Motor neuron (in vitro differentiated cells): ENCODE measurements at regions not wholly inside any gene's neighbourhood (a gene's known extent, or its start where the extent isn't known, plus 50 kb on each side); places are given as distances from the start of the nearest gene placed in this dataset.
A peak's percentile ranks its signal among the peaks of the same experiment; 100 is the strongest.
"Not testable (repeated sequence)": the region's sequence is repeated elsewhere in the genome, so short reads cannot be mapped to it uniquely, and the experiment has no call there.

ENCODE experiments used
- ATAC-seq, 8 experiments: fragments of 200-7000 bp; cut with Tn5 transposase; replicated peaks in 6 of 8; 2 replicates each; pipeline ENCODE4 v1.8.0; 2021; ENCODE audit warnings: mild to moderate bottlenecking in 8 of 8, moderate library complexity in 8 of 8
- H3K27ac ChIP-seq, 2 donors: fragments of 250-450 bp; sonication (Bioruptor Pico); 2 replicates each; pipeline ENCODE4 v1.9.0; 2021; ENCODE audit warnings: antibody characterized with exemption in 2 of 2, mild to moderate bottlenecking in 2 of 2, moderate library complexity in 1 of 2
- H3K4me1 ChIP-seq, 2 donors: fragments of 250-450 bp; sonication (Bioruptor Pico); replicated peaks in 1 of 2; 2 replicates each; pipeline ENCODE4 v1.6.1; 2021; ENCODE audit warnings: antibody characterized with exemption in 2 of 2, mild to moderate bottlenecking in 2 of 2, moderate library complexity in 1 of 2
- H3K4me3 ChIP-seq, 5 donors: fragments of 250-450 bp; sonication (Bioruptor Pico); 2 replicates each; pipeline ENCODE4 v1.9.0; 2021; ENCODE audit warnings: antibody characterized with exemption in 5 of 5, mild to moderate bottlenecking in 5 of 5, moderate library complexity in 4 of 5
- WGBS, 10 experiments: fragments of 450-650 bp; shearing (Covaris generic); methylation state at CpG; one replicate each; pipeline ENCODE4 v1.0.0; 2022; 5-methylcytosine and 5-hydroxymethylcytosine counted together
- in situ Hi-C, 9 experiments: fragments of 400-800 bp; cut with MboI; loops; one replicate each; pipeline ENCODE4 v1.15.0; 2021; ENCODE audit warnings: low sequenced_read_pairs in 9 of 9, low pct_unique_long_range_greater_than_20kb in 2 of 9; ENCODE audit not compliant: unreplicated experiment in 9 of 9

DNA sequence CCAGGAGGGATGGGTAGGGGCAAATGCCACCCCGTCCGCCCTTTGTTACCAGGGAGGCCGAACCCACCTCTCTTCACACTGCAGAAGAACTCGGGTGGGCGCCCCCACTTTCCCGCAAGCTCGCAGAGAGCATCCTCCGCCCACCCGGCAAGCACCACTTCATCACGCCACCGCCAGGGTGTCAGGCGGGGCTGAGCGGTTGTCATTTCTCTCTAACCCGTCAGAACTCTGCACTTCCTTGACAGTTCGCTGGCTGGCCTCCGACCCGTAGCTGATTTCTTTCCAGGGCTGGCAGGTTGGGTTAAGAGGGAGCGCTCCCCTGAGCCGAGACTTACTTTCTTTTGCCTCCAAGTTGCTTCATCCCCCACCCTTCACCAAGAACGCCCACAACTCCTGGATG lies 130.7 kb downstream of the CRLF3 start:
- H3K4me1 ChIP-seq, H3K4me3 ChIP-seq, H3K27ac ChIP-seq, in situ Hi-C loops: not testable (repeated sequence)
- no CpG with 5 or more reads among the region's 20 CpGs for WGBS, 10 experiments
- peak; percentile 33 to 62 (median 47) for ATAC-seq

DNA sequence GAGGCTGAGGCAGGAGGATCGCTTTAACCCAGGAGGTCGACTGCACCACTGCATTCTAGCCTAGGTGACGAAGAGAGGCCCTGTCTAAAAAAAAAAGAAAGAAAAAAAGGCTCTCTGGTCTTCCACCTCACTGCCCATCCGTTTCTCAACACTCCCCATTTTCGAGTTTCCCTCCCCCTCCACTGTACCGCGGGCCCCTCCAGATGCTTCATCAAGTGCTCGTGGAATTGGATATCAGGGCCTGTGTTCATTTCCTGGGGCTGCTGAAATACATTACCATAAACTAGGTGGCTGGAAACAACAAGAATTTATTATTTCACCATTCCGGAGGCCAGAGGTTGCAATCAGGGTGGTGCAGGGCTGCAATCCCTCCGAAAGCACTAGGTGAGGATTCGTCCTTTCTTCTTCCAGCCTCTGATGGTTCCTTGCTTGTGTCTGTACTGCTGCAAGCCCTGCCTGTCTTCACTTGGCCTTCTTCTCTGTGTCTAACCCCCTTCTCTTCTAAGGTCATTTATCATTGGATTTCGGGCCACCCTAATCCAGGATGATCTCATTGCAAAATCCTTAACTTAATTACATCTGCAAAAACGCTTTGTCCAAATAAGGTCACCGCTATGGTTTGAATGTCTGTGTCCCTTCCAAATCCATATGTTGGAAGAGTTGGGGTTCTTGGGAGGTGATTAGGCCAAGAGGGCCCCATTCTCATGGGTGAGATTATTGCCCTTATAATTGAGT lies 135.1 kb downstream of the CRLF3 start:
- 33 to 100% (median 93%) methylated on average over 1 to 7 of the region's 14 CpGs; no CpG with 5 or more reads in 2 of the 10 experiments for WGBS, 10 experiments
- H3K4me3 ChIP-seq, H3K27ac ChIP-seq, in situ Hi-C loops, H3K4me1 ChIP-seq: not testable (repeated sequence)
- peak in 1 of 8 experiments; percentile 9 for ATAC-seq

DNA sequence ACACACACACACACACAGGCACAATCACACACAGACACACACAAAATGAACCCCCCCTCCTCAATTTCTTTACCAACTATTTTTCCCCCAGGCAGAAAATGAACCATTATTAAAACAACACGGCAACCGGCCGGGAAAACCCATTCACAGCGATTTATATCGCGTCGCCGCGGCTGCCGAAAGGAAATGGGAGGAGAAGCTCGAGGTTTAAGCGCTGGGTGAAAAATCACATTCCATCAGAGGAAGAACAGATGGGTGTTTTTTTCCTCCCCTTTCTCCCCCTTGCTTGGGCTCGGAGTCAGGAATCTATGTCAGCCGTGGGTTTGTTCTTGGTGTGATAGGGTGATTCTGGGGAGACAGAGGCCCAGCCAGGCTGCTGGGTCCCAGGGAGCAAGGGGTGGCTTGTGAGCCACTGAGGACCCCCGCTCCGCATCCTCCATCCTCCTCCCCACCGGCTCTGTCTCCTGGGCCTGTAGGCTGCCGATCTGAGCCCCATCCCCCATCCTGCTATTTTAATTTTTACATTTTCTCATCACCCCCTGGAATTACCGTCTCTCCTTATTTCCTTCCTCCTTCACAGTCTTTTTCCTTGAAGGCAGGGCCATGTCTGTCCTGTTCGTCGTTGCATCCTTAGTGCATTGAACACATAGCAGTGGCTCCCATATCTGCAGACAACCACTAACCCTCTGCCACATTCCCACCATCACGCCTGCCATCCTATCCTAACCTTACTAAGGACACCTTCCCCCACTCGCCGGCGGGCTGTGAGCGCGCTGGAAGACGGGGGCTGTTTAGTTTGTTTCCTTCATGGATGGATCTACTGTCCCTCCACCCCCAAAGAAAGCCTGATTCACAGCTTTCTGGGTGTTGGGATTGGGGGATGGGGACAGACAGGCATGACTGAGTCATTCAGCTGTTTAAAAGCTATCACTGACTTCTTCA lies 137.7 kb downstream of the CRLF3 start:
- H3K27ac ChIP-seq, H3K4me1 ChIP-seq, in situ Hi-C loops, H3K4me3 ChIP-seq: not testable (repeated sequence)
- peak in 5 of 8 experiments; percentile 36 to 67 (median 40) for ATAC-seq
- WGBS, 10 experiments, result 0 to 30% (median 17%) methylated on average over 1 to 8 of the region's 28 CpGs; no CpG with 5 or more reads in 6 of the 10 experiments

DNA sequence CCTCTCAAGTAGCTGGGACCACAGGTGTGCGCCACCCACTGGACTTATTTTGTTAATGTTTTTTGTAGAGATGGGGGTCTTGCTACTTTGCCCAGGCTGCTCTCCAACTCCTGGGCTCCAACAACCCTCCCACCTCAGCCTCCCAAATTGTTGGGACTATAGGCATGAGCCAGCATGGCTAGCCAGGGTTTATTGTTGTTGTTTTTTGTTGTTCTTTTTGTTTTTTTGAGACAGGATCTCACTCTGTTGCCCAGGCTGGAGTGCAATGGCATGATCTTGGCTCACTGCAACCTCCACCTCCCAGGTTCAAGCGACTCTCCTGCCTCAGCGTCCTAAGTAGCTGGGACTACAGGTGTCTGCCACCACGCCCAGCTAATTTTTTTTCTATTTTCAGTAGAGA lies 142.2 kb downstream of the CRLF3 start:
- ATAC-seq, H3K4me3 ChIP-seq, H3K27ac ChIP-seq, H3K4me1 ChIP-seq, in situ Hi-C loops: not testable (repeated sequence)
- 50 to 100% (median 100%) methylated on average over 1 to 3 of the region's 4 CpGs; no CpG with 5 or more reads in 2 of the 10 experiments for WGBS, 10 experiments

DNA sequence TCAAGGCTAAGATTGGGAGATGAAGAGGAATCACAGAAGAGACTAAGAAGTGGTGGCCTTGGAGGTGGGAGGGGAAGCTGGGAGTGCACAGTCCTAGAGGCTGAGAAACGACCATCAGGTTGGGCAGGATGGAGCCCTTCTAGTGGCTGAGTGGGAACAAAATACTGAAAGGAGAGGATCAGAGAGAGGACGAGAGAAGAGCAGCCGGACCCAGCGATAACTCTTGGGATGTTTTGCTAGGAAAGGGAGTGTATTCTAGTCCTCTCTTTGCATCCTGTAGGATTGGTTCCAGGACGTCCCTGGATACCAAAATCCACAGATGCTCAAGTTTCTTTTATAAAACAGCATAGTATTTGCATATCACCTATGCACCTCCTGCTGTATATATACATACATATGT lies 143.8 kb downstream of the CRLF3 start:
- H3K4me1 ChIP-seq, H3K27ac ChIP-seq, in situ Hi-C loops, H3K4me3 ChIP-seq: not testable (repeated sequence)
- ATAC-seq, result peak in 1 of 8 experiments; percentile 28
- 100% methylated on average over 2 of the region's 5 CpGs; no CpG with 5 or more reads in 9 of the 10 experiments for WGBS, 10 experiments

DNA sequence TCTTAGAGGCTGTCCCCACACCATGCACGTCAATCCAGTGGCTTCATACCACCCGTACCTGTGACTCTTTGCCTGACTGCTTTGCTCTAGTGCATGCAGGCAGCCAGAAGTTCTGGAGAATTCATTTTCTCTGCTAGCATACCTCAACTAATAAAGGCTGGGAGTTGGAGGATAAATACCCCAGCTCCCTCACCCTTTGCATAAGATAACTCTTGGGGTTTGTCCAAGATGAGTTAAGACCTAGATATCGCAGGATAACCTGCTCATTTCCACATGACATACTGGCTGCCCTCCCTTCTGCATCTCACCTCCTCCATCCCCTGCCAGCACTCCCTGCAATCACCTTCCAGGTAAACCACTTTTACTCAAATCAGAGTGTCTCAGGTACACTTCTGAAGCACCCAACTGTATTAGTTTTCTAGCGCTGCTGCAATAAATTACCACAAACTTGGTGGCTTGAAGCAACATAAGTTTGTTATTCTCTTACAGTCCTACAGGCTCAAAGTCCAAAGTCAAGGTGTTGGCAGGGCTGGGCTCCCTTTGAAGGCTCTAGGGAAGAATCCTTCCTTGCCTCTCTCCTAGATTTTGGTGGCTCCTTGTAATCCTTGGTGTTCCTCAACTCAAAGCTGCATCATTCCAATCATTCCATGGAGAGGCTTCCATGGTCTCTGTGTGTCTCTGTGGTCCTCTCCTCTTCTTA lies 146.8 kb downstream of the CRLF3 start:
- Histone ChIP-seq H3K4me1 (no peaks in the 10 kb centered on the region), H3K4me3 (no peak overlapping the region), H3K27ac (no peak overlapping the region)
- ATAC-seq, result no peak
- in situ Hi-C loops, result no loop called here
- 33 to 100% (median 89%) methylated on average over 1 to 3 of the region's 4 CpGs; no CpG with 5 or more reads in 3 of the 10 experiments for WGBS, 10 experiments

DNA sequence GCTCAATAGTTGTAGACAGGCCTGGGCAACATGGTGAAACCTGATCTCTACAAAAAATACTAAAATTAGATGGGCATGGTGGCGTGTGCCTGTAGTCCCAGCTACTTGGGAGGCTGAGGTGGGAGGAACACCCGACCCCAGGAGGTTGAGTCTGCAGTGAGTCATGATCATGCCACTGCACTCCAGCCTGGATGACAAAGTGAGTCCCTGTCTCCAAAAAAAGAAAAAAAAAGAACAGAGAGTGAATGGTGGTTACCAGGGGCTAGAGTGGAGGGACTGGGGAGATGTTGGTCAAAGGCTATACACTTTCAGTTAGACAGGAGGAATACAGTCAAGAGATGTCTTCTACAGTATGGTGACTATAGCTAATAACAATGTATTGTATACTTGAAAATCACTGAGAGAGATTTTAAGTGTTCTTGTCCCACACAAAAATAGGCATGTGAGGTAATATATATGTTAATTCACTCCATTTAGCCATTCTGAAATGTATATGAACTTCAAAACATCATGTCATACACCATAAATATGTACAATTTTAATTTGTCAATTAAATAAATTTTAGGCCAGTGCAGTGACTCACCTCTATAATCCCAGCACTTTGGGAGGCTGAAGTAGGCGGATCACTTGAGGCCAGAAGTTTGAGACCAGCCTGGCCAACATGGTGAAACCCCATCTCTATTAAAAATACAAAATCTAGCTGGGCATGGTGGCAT lies 148.6 kb downstream of the CRLF3 start:
- H3K27ac ChIP-seq, H3K4me1 ChIP-seq, in situ Hi-C loops, H3K4me3 ChIP-seq: not testable (repeated sequence)
- 0 to 100% (median 90%) methylated on average over 1 of the region's 3 CpGs; no CpG with 5 or more reads in 6 of the 10 experiments for WGBS, 10 experiments
- ATAC-seq, result peak in 3 of 8 experiments; percentile 90 to 96 (median 94)

DNA sequence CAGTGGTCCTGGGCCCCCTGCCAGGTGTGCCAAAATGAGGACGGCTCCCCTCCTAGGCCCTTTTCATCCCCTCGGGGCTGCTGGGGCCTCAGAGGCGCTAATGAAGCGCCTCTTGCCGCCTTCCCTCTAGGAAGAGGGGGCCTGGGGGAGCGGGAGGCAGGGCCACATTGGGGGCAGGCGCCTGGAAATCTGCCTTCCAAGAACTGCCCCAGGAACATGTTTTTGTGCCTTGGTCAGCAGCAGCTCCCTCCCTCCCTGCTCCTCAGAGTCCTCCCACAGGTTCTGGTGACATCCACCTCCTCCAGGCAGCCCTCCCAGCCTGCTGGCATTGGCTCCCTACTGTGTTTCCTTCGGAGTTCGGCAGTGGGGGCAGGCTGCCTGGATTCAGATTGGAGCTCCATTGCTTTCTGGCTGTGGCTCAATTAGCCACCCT lies 155.3 kb downstream of the CRLF3 start:
- H3K4me3 ChIP-seq, ATAC-seq, H3K4me1 ChIP-seq, in situ Hi-C loops, H3K27ac ChIP-seq: not testable (repeated sequence)
- WGBS, 10 experiments, result no CpG with 5 or more reads among the region's 9 CpGs

DNA sequence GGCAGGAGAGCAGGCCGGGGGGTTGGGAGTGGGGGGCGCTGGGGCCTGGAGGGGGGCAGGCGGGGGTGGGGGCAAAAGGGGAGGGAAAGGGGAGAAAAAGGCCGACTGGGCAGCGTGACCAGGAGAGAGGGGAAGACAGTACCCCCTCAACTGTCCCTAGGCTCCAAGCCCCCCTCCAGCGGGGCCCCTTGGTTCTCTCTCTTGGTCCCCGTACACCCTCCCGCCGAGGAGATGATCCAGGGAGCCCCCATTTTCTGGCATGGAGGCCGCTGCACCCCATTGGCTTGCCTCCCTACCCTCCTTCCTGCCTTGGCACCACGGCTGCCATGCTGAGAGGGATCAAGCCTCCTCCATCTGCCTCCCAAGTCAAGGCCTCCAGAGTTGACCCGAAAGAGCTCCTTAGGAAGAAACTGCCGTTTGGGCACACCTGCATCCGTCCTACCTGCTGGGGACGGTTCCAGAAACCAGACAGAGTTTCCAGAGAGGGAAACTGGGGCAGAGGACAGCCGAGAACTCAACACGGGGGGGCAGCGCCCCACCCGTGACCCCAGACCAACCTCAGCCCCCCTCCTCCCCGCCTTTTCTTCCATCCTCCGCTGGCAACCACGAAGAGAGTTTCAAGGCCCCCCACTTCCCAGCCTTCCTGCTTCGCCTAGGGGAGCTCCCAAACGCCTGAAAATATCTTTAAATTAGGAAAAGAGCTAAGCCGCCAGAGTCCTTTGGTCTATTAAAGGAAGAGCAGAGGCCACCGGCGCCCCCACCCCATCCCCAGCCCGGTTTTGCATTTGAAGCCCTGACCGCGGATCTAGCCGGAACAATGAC lies 155.9 kb downstream of the CRLF3 start:
- no CpG with 5 or more reads among the region's 31 CpGs for WGBS, 10 experiments
- H3K4me1 ChIP-seq, in situ Hi-C loops, H3K4me3 ChIP-seq, H3K27ac ChIP-seq: not testable (repeated sequence)
- peak in 7 of 8 experiments; percentile 10 to 51 (median 39) for ATAC-seq

DNA sequence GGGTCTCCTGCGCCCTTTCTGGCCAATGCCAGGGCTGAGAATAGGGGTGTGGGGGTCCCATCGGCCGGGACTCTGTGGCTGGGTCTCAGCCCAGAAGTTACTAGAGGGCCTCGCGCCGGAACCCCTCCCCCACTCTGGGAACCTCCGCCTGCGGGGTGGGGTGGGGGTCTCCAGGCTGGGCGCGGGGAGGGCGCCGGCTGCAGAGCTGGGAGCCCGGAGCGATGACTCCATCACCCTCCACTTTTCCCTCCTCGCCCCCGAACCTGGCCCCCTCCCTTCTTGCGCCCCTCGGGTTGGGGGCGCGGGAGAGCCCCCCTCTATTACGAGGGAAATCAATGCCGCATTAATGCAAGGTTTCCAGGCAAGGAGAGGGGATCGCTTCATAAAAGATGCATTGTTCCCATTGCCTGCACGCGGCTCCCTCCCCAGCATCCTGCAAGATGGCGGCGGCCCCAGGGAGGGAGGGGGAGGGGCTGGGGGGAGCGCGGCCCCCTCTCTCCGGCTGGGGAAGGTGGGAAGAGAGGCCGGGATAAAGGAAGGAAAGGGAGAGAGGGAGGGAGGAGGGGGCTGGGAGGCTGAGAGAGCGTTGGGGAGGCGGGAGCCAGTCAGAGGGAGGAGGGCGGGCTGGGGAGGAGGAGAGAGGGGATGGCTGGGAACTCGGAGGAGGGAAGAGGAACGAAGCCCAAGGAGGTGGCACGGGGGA lies 156.7 kb downstream of the CRLF3 start:
- peak; percentile 63 to 93 (median 80) for ATAC-seq
- H3K4me1 ChIP-seq, in situ Hi-C loops: not testable (repeated sequence)
- peak overlapping the region; percentile 89 to 98 for H3K27ac ChIP-seq
- peak overlapping the region; percentile 35 to 79 (median 55) for H3K4me3 ChIP-seq
- no CpG with 5 or more reads among the region's 37 CpGs for WGBS, 10 experiments

DNA sequence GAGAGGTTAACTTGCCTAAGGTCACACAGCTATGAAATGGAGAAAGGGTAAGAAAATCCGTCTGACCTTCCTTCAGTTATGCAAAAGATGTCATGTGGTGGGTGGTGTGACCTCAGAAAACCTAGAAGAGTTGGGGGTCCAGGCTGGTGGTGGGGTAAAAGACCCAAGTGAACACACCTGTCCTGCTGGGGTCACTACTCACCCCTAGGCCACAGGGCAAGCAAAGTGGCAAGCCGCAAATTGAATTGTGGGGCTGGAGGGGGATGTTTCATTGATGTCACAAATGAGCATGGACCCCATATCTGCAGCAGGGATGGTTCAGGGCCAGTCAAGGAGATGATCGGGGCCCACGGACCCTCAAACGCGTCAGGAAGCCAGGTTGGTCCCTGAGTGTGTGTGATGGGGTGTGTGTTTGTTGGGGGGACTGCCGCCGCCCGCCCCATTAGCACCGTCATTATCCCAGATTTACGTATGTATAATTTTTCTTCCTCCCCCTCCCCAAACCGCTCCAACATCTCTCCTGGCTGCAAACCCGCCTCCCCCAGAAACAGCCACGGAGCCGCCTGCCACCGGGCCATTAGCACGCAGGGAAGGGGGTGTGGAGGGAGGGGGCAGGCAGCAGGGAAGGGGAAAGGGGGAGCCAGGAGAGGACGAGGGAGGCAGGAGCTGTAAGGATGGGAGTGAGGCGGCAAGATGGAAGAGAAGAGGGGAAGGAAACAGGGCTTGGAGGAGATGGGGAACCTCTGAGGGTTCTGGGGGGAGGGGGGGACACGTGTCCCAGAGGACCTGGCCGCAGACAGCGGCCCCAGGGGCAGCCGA lies 157.4 kb downstream of the CRLF3 start:
- H3K4me1 ChIP-seq, in situ Hi-C loops: not testable (repeated sequence)
- 100% methylated on average over 1 of the region's 23 CpGs; no CpG with 5 or more reads in 8 of the 10 experiments for WGBS, 10 experiments
- Histone ChIP-seq H3K4me3 (peak overlapping the region; percentile 5 to 79 (median 55)), H3K27ac (peak overlapping the region; percentile 68 to 98)
- ATAC-seq, result peak in 5 of 8 experiments; percentile 30 to 59 (median 40)
